ENCODE measurements at regions not wholly inside any gene's neighbourhood (a gene's known extent, or its start where the extent isn't known, plus 50 kb on each side); places are given as distances from the start of the nearest gene placed in this dataset.

- TF ChIP-seq MYC (IDR thresholded peaks at IDR 0.05; ENCODE audit: low read depth, low read length) (no peak), CTCF (IDR thresholded peaks at IDR 0.05; ENCODE audit: low read depth, low read length) (no peak), POLR2A (IDR thresholded peaks at IDR 0.05; ENCODE audit: extremely low read depth, insufficient read length) (no peak), MAX (IDR thresholded peaks at IDR 0.05; ENCODE audit: low read depth, low read length) (no peak)
- DNase-seq (ENCODE audit: low read depth) = no peak
- no peak overlapping the region for H3K4me3 ChIP-seq (ENCODE audit: low read depth, low read length)
These were observed 354.5 kb upstream of the KCNMB2 start for GRCh38 chr3:178181784-178182183.

GRCh38 chr3:178182337-178182779 is 353.9 kb upstream of the KCNMB2 start:
- DNase-seq (ENCODE audit: low read depth) = no peak
- TF ChIP-seq CTCF (IDR thresholded peaks at IDR 0.05; ENCODE audit: low read depth, low read length) (no peak), MYC (IDR thresholded peaks at IDR 0.05; ENCODE audit: low read depth, low read length) (no peak), MAX (IDR thresholded peaks at IDR 0.05; ENCODE audit: low read depth, low read length) (no peak), POLR2A (IDR thresholded peaks at IDR 0.05; ENCODE audit: extremely low read depth, insufficient read length) (no peak)
- H3K4me3 ChIP-seq (ENCODE audit: low read depth, low read length) = no peak overlapping the region

- DNase-seq (ENCODE audit: low read depth) = no peak
- no peak for TF ChIP-seq POLR2A (IDR thresholded peaks at IDR 0.05; ENCODE audit: extremely low read depth, insufficient read length)
- no peak for TF ChIP-seq MAX (IDR thresholded peaks at IDR 0.05; ENCODE audit: low read depth, low read length)
- no peak for TF ChIP-seq CTCF (IDR thresholded peaks at IDR 0.05; ENCODE audit: low read depth, low read length)
- TF ChIP-seq MYC (IDR thresholded peaks at IDR 0.05; ENCODE audit: low read depth, low read length) = no peak
- H3K4me3 ChIP-seq (ENCODE audit: low read depth, low read length) = no peak overlapping the region
These were observed 351.4 kb upstream of the KCNMB2 start for GRCh38 chr3:178184833-178185232.

- H3K4me3 ChIP-seq (ENCODE audit: low read depth, low read length) = no peak overlapping the region
- TF ChIP-seq POLR2A (IDR thresholded peaks at IDR 0.05; ENCODE audit: extremely low read depth, insufficient read length) = no peak
- no peak for TF ChIP-seq MYC (IDR thresholded peaks at IDR 0.05; ENCODE audit: low read depth, low read length)
- no peak for TF ChIP-seq CTCF (IDR thresholded peaks at IDR 0.05; ENCODE audit: low read depth, low read length)
- TF ChIP-seq MAX (IDR thresholded peaks at IDR 0.05; ENCODE audit: low read depth, low read length) = no peak
- DNase-seq (ENCODE audit: low read depth) = no peak
These were observed 349.6 kb upstream of the KCNMB2 start for GRCh38 chr3:178186666-178187065.

GRCh38 chr3:178189854-178190253 is 346.4 kb upstream of the KCNMB2 start:
- no peak for DNase-seq (ENCODE audit: low read depth)
- TF ChIP-seq POLR2A (IDR thresholded peaks at IDR 0.05; ENCODE audit: extremely low read depth, insufficient read length) = no peak
- no peak for TF ChIP-seq MYC (IDR thresholded peaks at IDR 0.05; ENCODE audit: low read depth, low read length)
- no peak for TF ChIP-seq MAX (IDR thresholded peaks at IDR 0.05; ENCODE audit: low read depth, low read length)
- no peak for TF ChIP-seq CTCF (IDR thresholded peaks at IDR 0.05; ENCODE audit: low read depth, low read length)
- H3K4me3 ChIP-seq (ENCODE audit: low read depth, low read length) = no peak overlapping the region

GRCh38 chr3:178193846-178194245 is 342.4 kb upstream of the KCNMB2 start:
- H3K4me3 ChIP-seq (ENCODE audit: low read depth, low read length) = no peak overlapping the region
- TF ChIP-seq MYC (IDR thresholded peaks at IDR 0.05; ENCODE audit: low read depth, low read length) = no peak
- TF ChIP-seq POLR2A (IDR thresholded peaks at IDR 0.05; ENCODE audit: extremely low read depth, insufficient read length) = no peak
- TF ChIP-seq CTCF (IDR thresholded peaks at IDR 0.05; ENCODE audit: low read depth, low read length) = no peak
- TF ChIP-seq MAX (IDR thresholded peaks at IDR 0.05; ENCODE audit: low read depth, low read length) = no peak
- no peak for DNase-seq (ENCODE audit: low read depth)
